Sigmoid colon (tissue), 6 donors: ENCODE measurements at regions not wholly inside any gene's neighbourhood (a gene's known extent, or its start where the extent isn't known, plus 50 kb on each side); places are given as distances from the start of the nearest gene placed in this dataset.

Experiments
- DNase-seq: peaks from one replicate; pipeline ENCODE4 v3.0.0-alpha.2; 2019
- H3K27ac ChIP-seq, 4 donors: fragments of 200-600 bp; sonication (generic); one replicate each; pipeline ENCODE4 v1.5.1; 2016 to 2019; ENCODE audit warnings: mild to moderate bottlenecking in 1 of 4
- H3K27me3 ChIP-seq, 3 donors: fragments of 200-600 bp; sonication (generic); one replicate each; pipeline ENCODE4 v1.5.1; 2019; ENCODE audit warnings: mild to moderate bottlenecking in 1 of 3
- H3K36me3 ChIP-seq, 4 donors: fragments of 200-600 bp; sonication (generic); one replicate each; pipeline ENCODE4 v1.5.1; 2016 to 2019
- H3K4me1 ChIP-seq, 4 donors: fragments of 200-600 bp; sonication (generic); one replicate each; pipeline ENCODE4 v1.5.1; 2017 to 2019
- H3K4me3 ChIP-seq, 4 donors: fragments of 200-600 bp; sonication (generic); one replicate each; pipeline ENCODE4 v1.5.1; 2017 to 2019; ENCODE audit warnings: mild to moderate bottlenecking in 2 of 4, moderate library complexity in 1 of 4
- H3K9me3 ChIP-seq, 4 donors: fragments of 200-600 bp in 3 of 4; sonication (generic) in 3 of 4; one replicate each; pipeline versions ENCODE4 v1.5.1 to v1.6.1; 2013 to 2019
- EP300 ChIP-seq, 4 donors: sonication (generic); formaldehyde crosslinking; IDR thresholded peaks; one replicate each; pipeline ENCODE4 v1.6.1; 2017; ENCODE audit warnings: antibody characterized with exemption in 4 of 4
- POLR2A ChIP-seq, 2 donors: fragments of 450-650 bp; IDR thresholded peaks; one replicate each; pipeline ENCODE4 v1.6.1; 2016; ENCODE audit warnings: antibody characterized with exemption in 2 of 2, mild to moderate bottlenecking in 2 of 2, moderate library complexity in 2 of 2
- POLR2AphosphoS5 ChIP-seq, 4 donors: sonication (generic); formaldehyde crosslinking; IDR thresholded peaks; one replicate each; pipeline ENCODE4 v1.6.1; 2017; ENCODE audit warnings: antibody characterized with exemption in 4 of 4
- WGBS, 2 donors: extraction: QIAGEN DNeasy Blood & Tissue Kit; methylation state at CpG; one replicate each; pipeline ENCODE4 v1.1.7; 2013; 5-methylcytosine and 5-hydroxymethylcytosine counted together
- intact Hi-C: fragments of 100-400 bp; cut with DNase I; formaldehyde crosslinking; loops from one replicate; pipeline ENCODE4 v1.15.1; 2023
- TF ChIP-seq, protein P1 (sequence below), 4 experiments: fragments of 450-650 bp in 3 of 4; fragments of 200-600 bp in 1 of 4; IDR thresholded peaks; one replicate each; pipeline ENCODE4 v1.5.1; 2016 to 2019; ENCODE audit warnings: antibody characterized with exemption in 4 of 4, mild to moderate bottlenecking in 3 of 4, moderate library complexity in 2 of 4
- donor health status: healthy with polysubstance abuse.
- donor health status: healthy.

DNA sequence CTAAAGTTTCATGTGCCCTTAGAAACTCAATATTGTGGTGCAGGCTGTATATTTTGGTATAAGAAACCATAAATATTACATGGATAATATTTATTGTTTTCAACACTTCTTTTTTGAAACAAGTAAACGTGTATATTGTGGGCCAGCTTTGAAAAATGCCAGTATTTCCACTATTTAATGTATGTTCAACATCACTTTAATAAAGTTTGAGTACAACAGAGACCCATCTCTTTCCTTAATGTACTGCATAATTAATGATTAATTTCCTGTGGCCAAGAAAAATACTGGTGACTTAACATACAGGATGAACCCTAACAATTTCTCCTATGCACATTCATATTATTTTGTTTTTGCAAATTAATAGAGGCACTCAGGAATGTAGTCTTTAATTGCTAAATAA lies 2891.5 kb downstream of the PCDH9 start:
- no peak overlapping the region for H3K4me3 ChIP-seq
- H3K36me3 ChIP-seq: no peaks in the 10 kb centered on the region
- no peaks in the 10 kb centered on the region for H3K4me1 ChIP-seq
- H3K27me3 ChIP-seq: no peaks in the 10 kb centered on the region
- H3K27ac ChIP-seq: no peak overlapping the region
- no peak for DNase-seq
- WGBS, 2 donors: 32 to 69% methylated on average over 1 of the region's 1 CpG
- H3K9me3 ChIP-seq: no peaks in the 10 kb centered on the region
- intact Hi-C loops: no loop called here
- TF ChIP-seq POLR2AphosphoS5 (IDR thresholded peaks at IDR 0.05): no peak
- TF ChIP-seq POLR2A (IDR thresholded peaks at IDR 0.05): no peak
- TF ChIP-seq, protein P1, sequence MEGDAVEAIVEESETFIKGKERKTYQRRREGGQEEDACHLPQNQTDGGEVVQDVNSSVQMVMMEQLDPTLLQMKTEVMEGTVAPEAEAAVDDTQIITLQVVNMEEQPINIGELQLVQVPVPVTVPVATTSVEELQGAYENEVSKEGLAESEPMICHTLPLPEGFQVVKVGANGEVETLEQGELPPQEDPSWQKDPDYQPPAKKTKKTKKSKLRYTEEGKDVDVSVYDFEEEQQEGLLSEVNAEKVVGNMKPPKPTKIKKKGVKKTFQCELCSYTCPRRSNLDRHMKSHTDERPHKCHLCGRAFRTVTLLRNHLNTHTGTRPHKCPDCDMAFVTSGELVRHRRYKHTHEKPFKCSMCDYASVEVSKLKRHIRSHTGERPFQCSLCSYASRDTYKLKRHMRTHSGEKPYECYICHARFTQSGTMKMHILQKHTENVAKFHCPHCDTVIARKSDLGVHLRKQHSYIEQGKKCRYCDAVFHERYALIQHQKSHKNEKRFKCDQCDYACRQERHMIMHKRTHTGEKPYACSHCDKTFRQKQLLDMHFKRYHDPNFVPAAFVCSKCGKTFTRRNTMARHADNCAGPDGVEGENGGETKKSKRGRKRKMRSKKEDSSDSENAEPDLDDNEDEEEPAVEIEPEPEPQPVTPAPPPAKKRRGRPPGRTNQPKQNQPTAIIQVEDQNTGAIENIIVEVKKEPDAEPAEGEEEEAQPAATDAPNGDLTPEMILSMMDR (IDR thresholded peaks at IDR 0.05): no peak
- TF ChIP-seq EP300 (IDR thresholded peaks at IDR 0.05): no peak

DNA sequence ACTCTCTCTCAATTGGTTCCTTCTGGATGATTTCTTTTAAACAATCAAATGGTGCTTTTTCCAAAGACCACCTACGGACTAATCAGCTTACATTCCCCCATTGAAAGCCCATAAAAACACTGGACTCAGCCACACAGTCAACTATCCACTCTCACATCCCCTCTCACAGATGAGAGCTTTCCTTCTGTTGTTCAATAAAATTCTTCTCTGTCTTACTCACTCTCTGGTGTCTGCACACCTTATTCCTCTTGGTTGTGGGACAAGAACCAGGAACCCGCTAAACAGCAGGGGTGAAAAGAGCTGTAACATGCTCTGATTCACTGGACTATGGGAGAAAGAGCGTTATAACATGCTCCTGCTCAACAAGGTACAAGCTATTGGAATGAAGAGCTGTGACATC lies 2896.2 kb downstream of the PCDH9 start:
- H3K27ac ChIP-seq: no peak overlapping the region
- intact Hi-C loops: no loop called here
- TF ChIP-seq EP300 (IDR thresholded peaks at IDR 0.05): no peak
- TF ChIP-seq, protein P1 (IDR thresholded peaks at IDR 0.05): no peak
- no peak for TF ChIP-seq POLR2AphosphoS5 (IDR thresholded peaks at IDR 0.05)
- no peak for TF ChIP-seq POLR2A (IDR thresholded peaks at IDR 0.05)
- WGBS, 2 donors: 87 to 91% methylated on average over 3 of the region's 3 CpGs
- no peak overlapping the region for H3K4me3 ChIP-seq
- H3K4me1 ChIP-seq: no peaks in the 10 kb centered on the region
- DNase-seq: no peak
- H3K9me3 ChIP-seq: no peaks in the 10 kb centered on the region
- no peaks in the 10 kb centered on the region for H3K36me3 ChIP-seq
- H3K27me3 ChIP-seq: no peaks in the 10 kb centered on the region

DNA sequence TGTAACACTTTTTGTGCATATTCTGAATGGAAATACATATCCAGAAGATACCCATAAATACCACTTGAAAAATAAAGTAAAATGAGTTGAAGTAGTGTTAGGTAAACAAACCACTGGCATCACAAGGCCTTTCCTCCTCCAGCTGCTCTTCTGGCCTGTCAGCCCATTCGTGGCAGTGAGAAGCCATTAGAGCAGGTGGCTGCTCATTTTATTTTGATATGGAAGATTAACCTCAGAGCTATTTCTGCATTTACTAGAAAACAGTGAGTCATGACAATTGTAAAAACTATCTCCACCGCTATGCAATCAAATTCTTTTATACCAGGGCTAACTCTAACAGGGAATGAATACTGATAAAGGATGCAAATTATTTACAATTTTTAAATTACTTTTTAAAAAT lies 2898.1 kb downstream of the PCDH9 start:
- no peak overlapping the region for H3K27ac ChIP-seq
- H3K4me3 ChIP-seq: no peak overlapping the region
- 56 to 74% methylated on average over 2 of the region's 2 CpGs for WGBS, 2 donors
- DNase-seq: no peak
- H3K4me1 ChIP-seq: no peaks in the 10 kb centered on the region
- H3K27me3 ChIP-seq: no peaks in the 10 kb centered on the region
- intact Hi-C loops: no loop called here
- no peaks in the 10 kb centered on the region for H3K9me3 ChIP-seq
- TF ChIP-seq POLR2AphosphoS5 (IDR thresholded peaks at IDR 0.05) (no peak), POLR2A (IDR thresholded peaks at IDR 0.05) (no peak)
- H3K36me3 ChIP-seq: no peaks in the 10 kb centered on the region

DNA sequence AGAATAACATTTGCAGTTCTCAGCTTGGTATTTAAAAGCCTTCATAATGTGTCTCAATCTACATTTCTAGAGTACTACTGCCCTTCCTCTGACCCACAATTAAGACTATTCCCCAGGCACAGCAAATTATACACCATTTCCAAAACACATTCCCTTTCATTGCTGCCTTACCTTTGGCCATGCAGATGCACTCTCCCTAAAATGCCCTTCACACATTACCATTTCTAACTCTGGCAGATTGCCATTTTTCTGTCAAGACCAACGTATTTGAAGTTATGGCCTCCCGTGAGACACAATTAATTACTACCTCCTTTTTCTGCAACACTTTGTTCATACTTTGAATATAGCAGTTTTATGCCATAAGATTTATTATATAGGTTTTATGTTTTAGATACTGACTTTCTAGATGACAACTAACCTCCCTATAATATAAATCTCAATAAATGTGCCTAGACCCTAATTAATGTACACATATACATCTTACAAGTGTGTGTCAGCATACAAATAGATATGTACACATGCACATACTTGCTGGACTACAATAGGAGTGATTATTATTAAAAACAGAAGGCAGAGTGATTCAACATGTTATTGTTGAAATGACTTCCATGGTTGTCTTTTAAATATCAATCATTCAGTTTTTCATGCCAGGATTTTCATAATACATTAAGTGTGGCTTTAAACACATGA lies 2902.5 kb downstream of the PCDH9 start:
- no peak for TF ChIP-seq EP300 (IDR thresholded peaks at IDR 0.05)
- no peak for TF ChIP-seq POLR2A (IDR thresholded peaks at IDR 0.05)
- TF ChIP-seq, protein P1 (IDR thresholded peaks at IDR 0.05): no peak
- DNase-seq: no peak
- no peak overlapping the region for H3K27ac ChIP-seq
- no peaks in the 10 kb centered on the region for H3K27me3 ChIP-seq
- intact Hi-C loops: no loop called here
- no peaks in the 10 kb centered on the region for H3K4me1 ChIP-seq
- no peaks in the 10 kb centered on the region for H3K36me3 ChIP-seq
- WGBS, 2 donors: 47 to 48% methylated on average over 2 of the region's 2 CpGs
- H3K9me3 ChIP-seq: no peaks in the 10 kb centered on the region
- H3K4me3 ChIP-seq: no peak overlapping the region

DNA sequence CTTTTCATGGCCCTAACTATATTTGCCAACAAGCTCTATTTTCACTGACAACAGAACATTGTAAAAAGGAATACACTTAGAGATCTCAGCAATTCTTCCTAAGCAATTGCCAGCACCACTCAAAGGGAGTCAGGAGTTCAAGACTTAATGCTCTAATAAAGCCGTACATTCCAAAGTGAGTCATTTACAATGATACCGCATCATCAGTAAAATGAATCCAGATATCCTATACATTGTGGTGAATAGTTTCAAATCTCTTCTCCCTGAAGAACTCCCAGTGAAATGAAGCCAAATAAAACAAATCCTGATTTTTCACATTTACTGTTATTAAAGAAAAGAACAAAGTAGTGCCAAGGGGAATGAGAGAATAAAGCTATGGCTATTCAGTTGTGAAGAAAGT lies 2898.7 kb upstream of the PCDH20 start:
- Histone ChIP-seq H3K27me3 (no peaks in the 10 kb centered on the region), H3K27ac (no peak overlapping the region), H3K4me1 (no peaks in the 10 kb centered on the region), H3K36me3 (no peaks in the 10 kb centered on the region), H3K4me3 (no peak overlapping the region), H3K9me3 (no peaks in the 10 kb centered on the region)
- intact Hi-C loops: no loop called here
- no peak for DNase-seq
- no peak for TF ChIP-seq EP300 (IDR thresholded peaks at IDR 0.05)
- TF ChIP-seq, protein P1 (IDR thresholded peaks at IDR 0.05): no peak
- TF ChIP-seq POLR2A (IDR thresholded peaks at IDR 0.05): no peak
- TF ChIP-seq POLR2AphosphoS5 (IDR thresholded peaks at IDR 0.05): no peak
- WGBS, 2 donors: 87 to 88% methylated on average over 2 of the region's 2 CpGs
